CD14-positive monocyte (primary cell): ENCODE measurements at regions not wholly inside any gene's neighbourhood (a gene's known extent, or its start where the extent isn't known, plus 50 kb on each side); places are given as distances from the start of the nearest gene placed in this dataset.

Experiments
- DNase-seq, 3 donors: peaks; one replicate each; pipeline ENCODE4 v3.0.0-alpha.2; 2011 to 2022
- H2AFZ ChIP-seq: 2 replicates; pipeline ENCODE4 v1.6.0; 2012; ENCODE audit warnings: mild to moderate bottlenecking, low read depth, low read length, inconsistent platforms; ENCODE audit not compliant: insufficient read depth, poor library complexity, severe bottlenecking
- H3K27ac ChIP-seq, 2 donors: 1 replicate in 1 of 2; 2 replicates in 1 of 2; pipeline ENCODE4 v1.5.1; 2012 to 2013; ENCODE audit warnings: low read length in 2 of 2, control low read depth in 1 of 2, inconsistent platforms in 1 of 2, low read depth in 1 of 2, mild to moderate bottlenecking in 1 of 2
- H3K27me3 ChIP-seq, 2 donors: one replicate each; pipeline versions ENCODE4 v1.6.0 to v1.6.1; 2011 to 2013; ENCODE audit warnings: low read length in 2 of 2; ENCODE audit not compliant: control insufficient read depth in 2 of 2, insufficient read depth in 2 of 2
- H3K36me3 ChIP-seq, 2 donors: replicated peaks in 1 of 2; 1 replicate in 1 of 2; 2 replicates in 1 of 2; pipeline versions ENCODE4 v1.5.1 to v1.6.1; 2012 to 2013; ENCODE audit warnings: low read length in 2 of 2, control low read depth in 1 of 2, inconsistent platforms in 1 of 2, mild to moderate bottlenecking in 1 of 2; ENCODE audit not compliant: insufficient read depth in 2 of 2, control insufficient read depth in 1 of 2
- H3K4me1 ChIP-seq, 2 donors: 1 replicate in 1 of 2; 2 replicates in 1 of 2; pipeline versions ENCODE4 v1.5.1 to v1.6.1; 2012 to 2013; ENCODE audit warnings: low read length in 2 of 2, control low read depth in 1 of 2, inconsistent platforms in 1 of 2, mild to moderate bottlenecking in 1 of 2, moderate library complexity in 1 of 2; ENCODE audit not compliant: insufficient read depth in 2 of 2, control insufficient read depth in 1 of 2
- H3K4me2 ChIP-seq: replicated peaks from 2 replicates; pipeline ENCODE3; 2012; ENCODE audit warnings: low read length, moderate library complexity, mild to moderate bottlenecking; ENCODE audit not compliant: poor library complexity, severe bottlenecking; ENCODE audit errors: extremely low read depth
- H3K4me3 ChIP-seq, 3 experiments: fragments of 200-600 bp in 1 of 3; sonication (generic) in 1 of 3; replicated peaks in 1 of 3; 1 replicate in 2 of 3; 2 replicates in 1 of 3; pipeline ENCODE4 v1.5.1; 2011 to 2013; ENCODE audit warnings: low read length in 3 of 3, mild to moderate bottlenecking in 3 of 3, control low read depth in 2 of 3, low read depth in 2 of 3, inconsistent platforms in 1 of 3, moderate library complexity in 1 of 3
- H3K79me2 ChIP-seq: 2 replicates; pipeline ENCODE4 v1.6.0; 2012; ENCODE audit warnings: mild to moderate bottlenecking, control low read depth, inconsistent platforms, low read length, moderate library complexity; ENCODE audit not compliant: insufficient read depth
- H3K9ac ChIP-seq: 2 replicates; pipeline ENCODE4 v1.6.0; 2017; ENCODE audit warnings: low read length, mild to moderate bottlenecking; ENCODE audit not compliant: insufficient read depth, poor library complexity, severe bottlenecking
- H3K9me3 ChIP-seq, 2 donors: replicated peaks in 1 of 2; 1 replicate in 1 of 2; 2 replicates in 1 of 2; pipeline versions ENCODE4 v1.5.1 to v1.6.1; 2012 to 2013; ENCODE audit warnings: low read length in 2 of 2, control low read depth in 1 of 2; ENCODE audit not compliant: control insufficient read depth in 1 of 2, insufficient read depth in 1 of 2
- H4K20me1 ChIP-seq: 2 replicates; pipeline ENCODE4 v1.6.0; 2012; ENCODE audit warnings: mild to moderate bottlenecking, low read length, control low read depth, moderate library complexity; ENCODE audit not compliant: insufficient read depth
- H3K27ac Mint-ChIP-seq, 7 donors: one replicate each; pipeline ENCODE4 v1.8.0; 2020; ENCODE audit warnings: mild to moderate bottlenecking in 7 of 7, mixed read lengths in 7 of 7, moderate library complexity in 6 of 7, inconsistent platforms in 2 of 7
- H3K27me3 Mint-ChIP-seq, 3 donors: one replicate each; pipeline ENCODE4 v1.8.0; 2021 to 2022; ENCODE audit warnings: low read depth in 3 of 3, mild to moderate bottlenecking in 3 of 3, mixed read lengths in 3 of 3, moderate library complexity in 3 of 3, inconsistent platforms in 1 of 3
- H3K36me3 Mint-ChIP-seq, 2 donors: one replicate each; pipeline ENCODE4 v1.8.0; 2020; ENCODE audit warnings: mixed read lengths in 2 of 2, inconsistent platforms in 1 of 2, mild to moderate bottlenecking in 1 of 2
- H3K4me1 Mint-ChIP-seq: one replicate; pipeline ENCODE4 v1.8.0; 2020; ENCODE audit warnings: mild to moderate bottlenecking, mixed read lengths
- H3K4me3 Mint-ChIP-seq, 2 donors: one replicate each; pipeline ENCODE4 v1.8.0; 2020; ENCODE audit warnings: mild to moderate bottlenecking in 2 of 2, mixed read lengths in 2 of 2, moderate library complexity in 1 of 2
- H3K9me3 Mint-ChIP-seq, 7 donors: one replicate each; pipeline ENCODE4 v1.8.0; 2020 to 2022; ENCODE audit warnings: mixed read lengths in 7 of 7, mild to moderate bottlenecking in 6 of 7, moderate library complexity in 6 of 7, inconsistent platforms in 2 of 7
- WGBS: methylation state at CpG from one replicate; pipeline ENCODE4 v1.1.5; 2013; ENCODE audit warnings: missing lambda C conversion rate; ENCODE audit not compliant: insufficient coverage; 5-methylcytosine and 5-hydroxymethylcytosine counted together
- intact Hi-C, 2 donors: fragments of 100-400 bp; cut with micrococcal nuclease; formaldehyde crosslinking; loops; one replicate each; pipeline versions ENCODE4 v1.15.0 to v1.15.1; 2023
- TF ChIP-seq, protein P1 (sequence below): fragments of 200-600 bp; IDR thresholded peaks from one replicate; pipeline ENCODE4 v1.8.0; 2022; ENCODE audit warnings: antibody characterized with exemption, mild to moderate bottlenecking

- H3K9me3 Mint-ChIP-seq, result peaks cover 0 to 2% (median 0%) of the 10 kb centered on the region in 7 donors
- Histone ChIP-seq H3K9ac (no peak overlapping the region), H3K4me3 (no peak overlapping the region), H3K27me3 (no peaks in the 10 kb centered on the region), H3K27ac (no peak overlapping the region), H3K79me2 (no peaks in the 10 kb centered on the region), H3K4me2 (no peak overlapping the region), H3K9me3 (no peaks in the 10 kb centered on the region), H2AFZ (no peak overlapping the region), H3K36me3 (no peaks in the 10 kb centered on the region), H3K4me1 (no peaks in the 10 kb centered on the region), H4K20me1 (no peaks in the 10 kb centered on the region)
- TF ChIP-seq, protein P1, sequence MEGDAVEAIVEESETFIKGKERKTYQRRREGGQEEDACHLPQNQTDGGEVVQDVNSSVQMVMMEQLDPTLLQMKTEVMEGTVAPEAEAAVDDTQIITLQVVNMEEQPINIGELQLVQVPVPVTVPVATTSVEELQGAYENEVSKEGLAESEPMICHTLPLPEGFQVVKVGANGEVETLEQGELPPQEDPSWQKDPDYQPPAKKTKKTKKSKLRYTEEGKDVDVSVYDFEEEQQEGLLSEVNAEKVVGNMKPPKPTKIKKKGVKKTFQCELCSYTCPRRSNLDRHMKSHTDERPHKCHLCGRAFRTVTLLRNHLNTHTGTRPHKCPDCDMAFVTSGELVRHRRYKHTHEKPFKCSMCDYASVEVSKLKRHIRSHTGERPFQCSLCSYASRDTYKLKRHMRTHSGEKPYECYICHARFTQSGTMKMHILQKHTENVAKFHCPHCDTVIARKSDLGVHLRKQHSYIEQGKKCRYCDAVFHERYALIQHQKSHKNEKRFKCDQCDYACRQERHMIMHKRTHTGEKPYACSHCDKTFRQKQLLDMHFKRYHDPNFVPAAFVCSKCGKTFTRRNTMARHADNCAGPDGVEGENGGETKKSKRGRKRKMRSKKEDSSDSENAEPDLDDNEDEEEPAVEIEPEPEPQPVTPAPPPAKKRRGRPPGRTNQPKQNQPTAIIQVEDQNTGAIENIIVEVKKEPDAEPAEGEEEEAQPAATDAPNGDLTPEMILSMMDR, result no peak
- peaks cover 0 to 2% (median 0%) of the 10 kb centered on the region in 3 donors for H3K27me3 Mint-ChIP-seq
- H3K27ac Mint-ChIP-seq, result no peak overlapping the region
- H3K4me1 Mint-ChIP-seq, result no peaks in the 10 kb centered on the region
- no peak overlapping the region for H3K4me3 Mint-ChIP-seq
- intact Hi-C loops, result no loop called here
- 100% methylated on average over 3 of the region's 4 CpGs for WGBS
- DNase-seq, result no peak
- no peaks in the 10 kb centered on the region for H3K36me3 Mint-ChIP-seq
Measured at GRCh38 chr6:141580131-141580530, 552.6 kb upstream of the GJE1 start.

DNA sequence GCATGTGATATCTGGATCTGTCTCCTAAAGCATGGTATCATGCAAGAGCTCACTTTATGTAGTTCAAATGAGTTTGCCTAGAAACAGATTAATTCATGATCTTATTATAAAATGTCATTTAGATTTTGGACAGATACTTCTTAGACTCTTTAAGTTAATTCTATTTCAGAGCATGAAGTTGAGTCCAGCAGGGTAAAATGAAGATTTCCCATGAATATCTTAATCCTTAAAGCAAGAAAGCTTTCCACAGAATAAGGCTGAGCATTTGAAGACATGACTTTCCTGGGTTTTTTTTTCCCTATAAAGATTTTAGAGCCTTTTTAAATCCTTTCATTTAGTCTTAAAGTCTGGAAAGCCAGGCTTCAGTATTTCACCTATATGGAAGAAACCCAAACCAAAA, 556.0 kb upstream of the GJE1 start:
- no peak overlapping the region for H3K27ac Mint-ChIP-seq
- H3K4me1 Mint-ChIP-seq, result no peaks in the 10 kb centered on the region
- TF ChIP-seq, protein P1, result no peak
- Histone ChIP-seq H3K4me2 (no peak overlapping the region), H3K36me3 (no peaks in the 10 kb centered on the region), H3K4me1 (no peaks in the 10 kb centered on the region), H3K9me3 (no peaks in the 10 kb centered on the region), H4K20me1 (no peaks in the 10 kb centered on the region), H3K9ac (no peak overlapping the region), H3K27me3 (no peaks in the 10 kb centered on the region), H3K27ac (no peak overlapping the region), H2AFZ (no peak overlapping the region), H3K79me2 (no peaks in the 10 kb centered on the region), H3K4me3 (no peak overlapping the region)
- no peak for DNase-seq
- H3K9me3 Mint-ChIP-seq, result peaks cover 0 to 4% (median 0%) of the 10 kb centered on the region in 7 donors
- no peak overlapping the region for H3K4me3 Mint-ChIP-seq
- intact Hi-C loops, result no loop called here
- H3K27me3 Mint-ChIP-seq, result peaks cover 0 to 1% (median 0%) of the 10 kb centered on the region in 3 donors
- no peaks in the 10 kb centered on the region for H3K36me3 Mint-ChIP-seq
